GM12875 (cell line): ENCODE measurements at regions not wholly inside any gene's neighbourhood (a gene's known extent, or its start where the extent isn't known, plus 50 kb on each side); places are given as distances from the start of the nearest gene placed in this dataset.

Source experiments
- H3K4me3 ChIP-seq: one replicate; pipeline ENCODE4 v1.5.1; 2011; ENCODE audit warnings: low read depth, low read length, control low read depth
- CTCF ChIP-seq: IDR thresholded peaks from 2 replicates; pipeline ENCODE4 v1.5.1; 2011; ENCODE audit warnings: low read depth, mild to moderate bottlenecking, control low read depth, inconsistent platforms, low read length, moderate library complexity, borderline replicate concordance; ENCODE audit not compliant: insufficient read depth

- H3K4me3 ChIP-seq = no peak overlapping the region
- no peak for TF ChIP-seq CTCF
Observed at GRCh38 chr17:71080937-71081336, 911.6 kb downstream of the KCNJ2 start.

DNA sequence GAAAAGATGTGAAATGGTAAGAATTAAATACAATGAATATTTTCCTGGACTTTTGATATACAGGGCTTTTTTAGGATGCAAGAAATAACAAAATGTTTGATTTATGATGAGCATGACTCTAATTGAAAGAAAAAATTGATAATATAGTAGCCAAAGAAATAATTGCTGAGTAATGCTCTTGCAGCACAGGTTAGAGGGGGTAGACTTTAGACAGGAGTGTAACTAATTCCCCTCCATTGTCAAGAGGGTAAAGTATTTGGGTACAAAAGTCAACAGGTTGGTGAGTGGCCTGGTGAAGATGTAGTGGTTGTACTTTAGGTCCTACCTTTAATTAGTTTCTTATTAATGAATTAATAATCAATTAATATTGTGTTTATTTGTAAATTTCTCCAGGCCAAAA is 912.3 kb downstream of the KCNJ2 start:
- no peak overlapping the region for H3K4me3 ChIP-seq
- TF ChIP-seq CTCF = no peak

DNA sequence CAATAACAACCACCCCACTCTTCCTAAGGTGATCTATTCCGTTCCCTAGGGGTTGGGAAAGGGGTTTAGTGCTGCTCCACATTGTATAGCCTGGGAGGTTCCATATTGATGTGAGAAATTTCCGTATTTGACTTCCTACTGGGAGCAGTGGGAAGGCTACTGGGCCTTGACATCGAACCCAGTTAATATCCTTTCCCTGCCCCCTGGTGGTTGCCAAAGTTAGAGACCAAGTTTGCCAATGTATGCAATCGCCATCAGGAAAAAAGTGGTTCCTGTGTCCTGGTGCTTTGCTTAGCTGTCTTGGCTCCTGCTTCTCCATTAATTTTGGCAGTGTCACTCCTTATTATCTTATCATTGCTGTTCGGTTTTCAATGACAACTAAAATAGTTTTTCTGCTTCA is 914.9 kb downstream of the KCNJ2 start:
- peak; percentile 25; the same call in 1 of the 2 replicates for TF ChIP-seq CTCF

GRCh38 chr17:71084838-71085237 is 915.5 kb downstream of the KCNJ2 start:
- no peak overlapping the region for H3K4me3 ChIP-seq
- TF ChIP-seq CTCF = no peak

More for the DNA sequence above, 914.9 kb downstream of the KCNJ2 start:
- H3K4me3 ChIP-seq = no peak overlapping the region

DNA sequence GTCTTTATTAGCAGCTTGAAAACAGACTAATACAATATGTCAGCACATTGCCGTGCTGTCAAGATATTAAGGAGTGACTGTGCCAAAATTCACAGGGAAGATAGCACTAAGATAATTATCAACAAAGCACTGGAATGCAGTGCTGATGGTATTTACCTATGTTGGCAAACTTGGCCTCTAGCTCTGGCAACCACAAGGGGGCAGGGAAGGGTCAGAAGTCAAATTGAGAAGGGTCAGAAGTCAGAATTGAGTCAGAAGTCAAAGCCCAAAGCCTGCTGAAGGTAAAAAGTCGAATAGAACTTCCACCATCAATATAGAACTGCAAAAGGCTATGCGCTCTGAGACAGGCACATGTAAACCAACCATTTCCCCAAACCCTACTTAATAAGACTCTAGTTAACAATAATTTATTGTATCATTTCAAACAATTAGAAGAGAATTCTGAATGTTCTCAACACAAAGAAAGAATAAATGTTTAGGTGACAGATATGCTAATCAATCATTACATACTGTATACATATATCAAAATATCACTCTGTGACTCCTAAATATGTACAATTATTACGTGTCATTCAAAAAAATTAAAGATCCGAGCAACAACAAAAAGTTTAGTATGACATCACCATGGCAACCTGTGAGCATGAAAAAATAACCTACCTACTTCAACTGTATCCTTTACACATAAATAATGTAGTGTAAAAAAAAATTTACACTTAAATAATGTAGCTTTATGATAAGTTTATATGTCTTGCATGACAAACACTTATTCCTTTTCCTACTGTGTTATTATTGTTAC is 916.1 kb downstream of the KCNJ2 start:
- H3K4me3 ChIP-seq = no peak overlapping the region
- peak; percentile 30; the same call in 1 of the 2 replicates for TF ChIP-seq CTCF

- no peak for TF ChIP-seq CTCF
Observed at GRCh38 chr17:71089431-71089830, 920.1 kb downstream of the KCNJ2 start.

DNA sequence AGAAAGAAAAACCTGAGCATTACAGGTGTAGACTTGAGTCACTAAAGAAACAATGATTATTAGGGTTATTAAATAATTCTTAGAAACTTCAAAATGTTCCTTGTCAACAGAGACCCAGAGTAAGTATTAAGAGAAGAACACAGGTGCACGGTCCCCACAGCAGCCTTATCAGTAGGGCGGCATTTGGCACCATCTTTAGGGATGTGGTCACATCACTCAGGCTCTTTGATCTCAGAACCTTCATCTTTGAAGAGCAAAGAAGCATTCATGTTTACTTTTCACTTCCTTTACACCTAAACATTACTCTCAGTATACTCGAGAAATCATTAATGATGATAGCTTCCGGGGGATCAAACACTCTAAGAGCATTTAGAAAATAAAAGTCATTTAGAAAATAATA is 928.7 kb downstream of the KCNJ2 start:
- H3K4me3 ChIP-seq = no peak overlapping the region
- no peak for TF ChIP-seq CTCF

More at GRCh38 chr17:71089431-71089830, 920.1 kb downstream of the KCNJ2 start:
- H3K4me3 ChIP-seq = no peak overlapping the region
